ENCODE measurements at regions not wholly inside any gene's neighbourhood (a gene's known extent, or its start where the extent isn't known, plus 50 kb on each side); places are given as distances from the start of the nearest gene placed in this dataset.
"Not testable (repeated sequence)": the region's sequence is repeated elsewhere in the genome, so short reads cannot be mapped to it uniquely, and the experiment has no call there.

DNA sequence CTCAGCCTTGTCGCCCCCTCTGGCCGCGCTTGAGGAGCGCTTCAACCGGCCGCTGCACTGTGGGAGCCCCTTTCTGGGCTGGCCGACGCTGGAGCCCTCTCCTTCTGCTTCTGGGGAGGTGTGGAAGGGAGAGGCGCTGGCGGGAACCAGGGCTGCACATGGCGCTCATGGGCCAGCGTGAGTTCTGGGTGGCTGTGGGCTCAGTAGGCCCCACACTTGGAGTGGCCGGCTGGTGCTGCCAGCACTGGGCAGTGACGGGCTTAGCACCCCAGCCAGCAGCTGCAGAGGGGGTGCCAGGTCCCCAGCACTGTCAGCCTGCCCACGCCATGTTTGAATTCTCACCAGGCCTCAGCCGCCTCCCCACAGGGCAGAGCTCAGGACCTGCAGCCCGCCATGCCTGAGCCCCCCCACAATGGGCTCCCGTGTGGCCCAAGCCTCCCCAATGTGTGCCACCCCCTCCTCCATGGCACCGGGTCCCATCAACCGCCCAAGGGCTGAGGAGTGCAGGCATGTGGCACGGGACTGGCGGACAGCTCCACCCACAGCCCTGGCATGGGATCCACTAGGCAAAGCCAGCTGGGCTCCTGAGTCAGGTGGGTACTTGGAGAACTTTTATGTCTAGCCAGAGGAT lies 615.2 kb downstream of the TRIML1 start:
- no peak for DNase-seq

DNA sequence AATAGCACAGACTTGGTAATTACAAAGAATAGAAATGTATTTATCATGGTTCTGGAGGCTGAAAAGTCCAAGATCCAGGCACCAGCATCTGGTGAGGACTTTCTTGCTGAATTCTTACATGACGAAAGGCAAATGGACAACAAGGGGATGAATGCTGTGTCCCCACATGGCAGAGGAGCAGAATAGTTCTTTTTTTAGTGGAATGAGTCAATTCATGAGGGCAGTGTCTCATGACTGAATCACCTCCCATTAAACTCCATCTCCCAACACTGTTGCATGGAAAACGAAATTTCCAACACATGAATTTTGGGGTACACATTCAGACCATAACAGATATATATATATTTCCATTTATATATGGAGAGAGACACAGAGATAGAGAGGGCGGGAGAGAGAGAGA lies 628.3 kb downstream of the TRIML1 start:
- DNase-seq = no peak

GRCh38 chr4:188778905-188779304 lies 639.7 kb downstream of the TRIML1 start:
- DNase-seq = no peak

GRCh38 chr4:188779581-188779980 lies 640.3 kb downstream of the TRIML1 start:
- no peak for DNase-seq

- no peak for DNase-seq
These were observed 640.8 kb downstream of the TRIML1 start for GRCh38 chr4:188780028-188780427.

GRCh38 chr4:188780686-188781085 lies 641.4 kb downstream of the TRIML1 start:
- no peak for DNase-seq

DNA sequence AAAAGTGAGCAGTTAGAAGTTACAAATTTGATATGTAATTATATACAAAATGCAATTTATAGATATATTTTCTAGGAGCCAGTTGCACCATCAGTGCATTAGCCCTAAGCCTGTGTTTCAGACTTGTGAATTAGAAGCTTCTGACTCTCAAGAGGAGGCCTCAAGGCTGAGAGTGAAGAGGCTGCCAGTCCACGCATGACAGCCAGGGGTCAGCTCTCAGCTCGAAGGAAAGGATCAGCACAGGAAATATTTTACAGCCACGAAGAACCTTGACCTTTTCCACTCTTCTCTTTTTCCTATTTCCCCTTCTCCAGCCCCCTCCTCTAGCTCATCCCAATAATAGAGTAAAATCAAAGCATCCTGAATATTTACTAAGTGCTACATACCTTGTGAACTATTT lies 642.4 kb downstream of the TRIML1 start:
- DNase-seq = no peak

DNA sequence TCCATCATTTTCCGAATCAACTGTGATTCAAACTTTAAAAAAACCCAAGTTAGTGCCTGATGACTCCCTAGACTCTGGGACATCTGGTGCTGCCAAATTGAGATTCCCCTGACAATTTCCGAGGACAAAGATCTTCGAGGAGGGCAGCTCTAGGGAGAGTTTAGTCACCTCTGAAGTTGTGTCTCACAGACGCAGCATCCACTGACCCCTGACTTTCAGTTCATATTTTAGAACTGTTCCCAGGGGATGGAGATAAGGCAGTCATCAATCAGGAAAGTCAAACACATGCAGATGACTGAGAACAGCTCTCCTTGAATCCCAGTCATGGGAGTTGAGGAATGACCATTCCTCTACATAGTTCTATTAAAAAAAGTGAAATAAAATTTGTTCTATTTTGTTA lies 643.9 kb downstream of the TRIML1 start:
- DNase-seq = no peak

- DNase-seq = no peak
These were observed 644.4 kb downstream of the TRIML1 start for GRCh38 chr4:188783606-188784160.

DNA sequence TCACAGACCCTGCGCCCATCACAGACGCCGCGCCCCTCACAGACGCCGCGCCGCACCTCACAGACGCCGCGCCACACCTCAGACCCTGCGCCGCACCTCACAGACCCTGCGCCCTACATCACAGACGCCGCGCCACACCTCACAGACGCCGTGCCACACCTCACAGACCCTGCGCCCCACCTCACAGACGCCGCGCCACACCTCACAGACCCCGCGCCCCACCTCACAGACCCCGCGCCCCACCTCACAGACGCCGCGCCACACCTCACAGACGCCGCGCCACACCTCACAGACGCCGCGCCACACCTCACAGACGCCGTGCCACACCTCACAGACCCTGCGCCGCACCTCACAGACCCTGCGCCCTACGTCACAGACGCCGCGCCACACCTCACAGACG lies 657.4 kb downstream of the TRIML1 start:
- DNase-seq = not testable (repeated sequence)

DNA sequence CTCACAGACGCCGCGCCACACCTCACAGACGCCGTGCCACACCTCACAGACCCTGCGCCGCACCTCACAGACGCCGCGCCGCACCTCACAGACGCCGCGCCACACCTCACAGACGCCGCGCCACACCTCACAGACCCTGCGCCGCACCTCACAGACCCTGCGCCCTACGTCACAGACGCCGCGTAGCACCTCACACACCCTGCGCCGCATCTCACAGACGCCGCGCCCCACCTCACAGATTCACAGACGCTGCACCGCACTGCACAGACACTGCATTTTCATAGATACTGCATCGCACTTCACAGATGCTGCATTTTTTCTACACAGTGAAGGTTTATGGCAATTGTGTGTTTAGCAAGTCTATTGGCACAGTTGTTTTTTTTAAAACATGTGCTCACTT lies 657.8 kb downstream of the TRIML1 start:
- not testable (repeated sequence) for DNase-seq

GRCh38 chr4:188804861-188805260 lies 665.6 kb downstream of the TRIML1 start:
- no peak for DNase-seq

DNA sequence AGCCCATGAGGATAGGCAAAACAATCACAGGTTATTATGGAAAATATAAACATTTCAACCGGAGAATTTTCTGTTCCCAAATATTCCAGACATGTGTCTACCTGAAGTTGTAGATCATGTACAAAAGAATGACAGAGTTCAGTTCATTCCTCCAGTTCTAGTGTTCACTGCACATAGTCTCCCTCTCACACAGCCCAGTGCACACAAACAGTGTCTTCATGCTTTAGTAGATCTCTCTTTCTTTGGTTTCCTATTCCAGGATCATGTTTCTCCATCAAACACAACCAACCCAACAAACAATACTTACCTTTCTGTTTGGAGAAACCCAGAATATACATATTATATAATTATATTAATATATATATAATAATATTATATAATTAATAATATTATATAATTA lies 671.9 kb downstream of the TRIML1 start:
- no peak for DNase-seq

- DNase-seq = no peak
These were observed 673.4 kb downstream of the TRIML1 start for GRCh38 chr4:188812644-188813043.

- no peak for DNase-seq
These were observed 679.1 kb downstream of the TRIML1 start for GRCh38 chr4:188818300-188818699.

DNA sequence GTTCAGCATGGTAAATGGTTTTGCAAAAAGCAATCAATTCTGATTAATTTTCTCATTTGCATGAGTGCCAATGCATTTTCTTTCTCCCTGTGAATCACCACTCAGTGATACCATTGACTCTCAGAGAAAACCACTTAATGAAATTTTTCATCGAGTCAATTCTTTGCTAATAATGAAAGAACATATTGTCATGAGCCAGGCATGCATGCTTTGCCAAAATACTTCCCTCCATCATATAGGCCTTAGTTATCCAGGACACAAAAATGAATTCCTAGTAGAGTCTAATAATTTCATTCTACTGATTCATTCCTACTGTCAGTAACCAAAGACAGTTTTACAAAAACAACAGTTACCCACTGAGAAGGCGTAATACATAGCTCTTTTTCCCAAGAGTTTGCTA lies 680.0 kb downstream of the TRIML1 start:
- DNase-seq = no peak

DNA sequence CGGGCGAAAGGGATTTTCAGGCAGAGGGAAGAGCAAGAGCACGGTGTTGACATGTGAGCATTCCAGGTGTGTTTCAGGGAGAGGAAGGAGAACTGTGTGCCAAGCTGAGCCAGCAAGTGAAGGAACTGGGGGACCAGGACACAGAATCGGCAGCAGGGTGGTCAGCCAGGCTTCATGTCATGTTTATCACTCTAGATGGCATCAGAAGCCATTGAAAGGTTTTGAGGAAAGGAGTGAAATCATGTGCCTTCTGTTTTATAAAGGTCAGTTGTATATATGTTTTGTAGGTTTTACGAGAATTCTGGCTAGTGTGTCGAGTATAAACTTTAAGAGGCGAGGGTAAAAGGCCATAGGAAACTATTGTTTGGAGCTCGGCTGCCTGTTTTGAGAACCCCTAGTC lies 682.3 kb downstream of the TRIML1 start:
- no peak for DNase-seq

DNA sequence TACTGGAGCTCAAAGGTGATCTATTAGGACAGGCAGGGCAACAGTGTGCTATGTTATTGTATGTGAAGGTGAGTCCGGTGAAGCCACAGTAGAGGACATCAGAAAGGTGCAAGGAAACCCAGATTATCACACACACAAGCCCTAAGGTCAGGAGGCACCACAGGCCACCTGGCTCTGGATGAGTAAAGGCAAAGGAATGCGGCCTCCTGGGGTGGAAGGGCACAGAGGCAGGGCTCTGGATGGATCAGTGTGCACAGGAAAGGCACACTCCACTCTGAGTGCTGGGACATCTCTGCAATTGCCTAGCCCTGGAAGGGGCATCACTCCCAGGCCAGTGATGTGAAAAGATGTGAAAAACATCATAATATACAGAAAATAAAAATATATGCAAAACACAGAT lies 683.5 kb downstream of the TRIML1 start:
- DNase-seq = peak; percentile 16

DNA sequence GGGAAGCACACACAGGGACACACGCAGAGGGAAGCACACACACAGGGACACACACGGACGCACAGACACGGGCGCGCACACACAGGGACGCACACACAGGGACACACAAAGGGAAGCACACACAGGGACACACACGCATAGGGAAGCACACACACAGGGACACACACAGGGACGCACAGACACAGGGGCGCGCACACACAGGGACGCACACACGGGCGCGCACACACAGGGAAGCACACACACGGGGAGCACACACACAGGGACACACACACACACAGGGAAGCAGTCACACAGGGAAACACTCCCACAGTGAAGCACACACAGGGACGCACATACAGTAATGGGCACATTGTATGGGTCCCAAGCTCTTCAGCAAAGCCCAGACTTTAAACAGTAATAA lies 685.3 kb downstream of the TRIML1 start:
- DNase-seq = no peak

DNA sequence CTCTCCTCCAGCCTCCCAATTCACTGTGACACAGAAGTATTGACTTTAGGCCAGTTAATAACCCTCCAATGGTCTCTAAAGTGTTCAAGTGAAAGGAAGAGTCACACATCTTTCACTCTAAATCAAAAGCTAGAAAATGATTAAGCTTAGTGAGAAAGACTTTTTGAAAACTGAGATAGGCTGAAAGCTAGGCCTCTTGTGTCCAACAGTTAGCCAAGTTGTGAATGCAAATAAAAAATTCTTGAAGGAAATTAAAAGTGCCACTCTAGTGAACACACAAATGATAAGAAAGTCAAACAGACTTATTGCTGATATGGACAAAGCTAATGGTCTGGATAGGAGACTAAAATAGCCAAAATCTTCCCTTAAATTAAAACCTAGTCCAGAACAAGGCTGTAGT lies 687.2 kb downstream of the TRIML1 start:
- DNase-seq = no peak

DNA sequence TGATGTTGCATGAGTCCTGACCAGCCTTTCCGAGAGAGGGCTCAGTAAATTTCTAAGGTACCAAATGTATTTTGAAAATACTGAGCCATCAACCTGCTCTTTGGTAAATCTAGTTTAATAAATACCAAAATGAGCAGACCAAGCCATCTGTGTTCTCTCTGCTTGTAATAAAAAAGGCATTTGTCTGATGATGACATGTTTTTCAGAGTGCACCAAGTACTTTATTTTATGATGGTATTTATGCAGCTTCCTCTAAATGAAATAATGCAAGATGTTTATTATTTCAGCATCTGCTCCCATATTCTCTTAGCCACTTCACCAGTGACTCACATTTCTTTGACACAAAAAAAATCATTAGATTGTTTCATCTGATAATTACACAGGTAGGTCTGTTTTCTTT lies 700.5 kb downstream of the TRIML1 start:
- DNase-seq = no peak

DNA sequence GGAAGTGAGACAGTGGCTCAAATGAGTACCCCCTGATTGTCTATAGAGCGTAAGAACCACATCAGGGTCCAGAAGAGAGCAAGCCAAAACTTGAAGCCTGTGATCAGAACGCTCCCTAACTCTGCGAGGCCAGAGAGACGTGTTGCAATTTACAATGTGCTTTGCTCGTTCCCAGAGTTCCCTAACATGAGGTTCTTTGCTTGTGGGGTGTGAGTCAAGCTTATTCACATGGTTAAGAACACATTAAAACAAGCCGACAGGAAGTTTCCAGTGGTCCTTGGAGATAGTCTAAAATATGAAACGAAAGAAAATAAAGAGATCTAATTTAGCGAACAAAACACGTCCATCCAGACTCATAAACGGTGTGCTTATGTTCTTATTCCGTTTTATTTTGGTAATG lies 702.3 kb downstream of the TRIML1 start:
- no peak for DNase-seq

- DNase-seq = no peak
These were observed 715.2 kb downstream of the TRIML1 start for GRCh38 chr4:188854436-188854835.

DNA sequence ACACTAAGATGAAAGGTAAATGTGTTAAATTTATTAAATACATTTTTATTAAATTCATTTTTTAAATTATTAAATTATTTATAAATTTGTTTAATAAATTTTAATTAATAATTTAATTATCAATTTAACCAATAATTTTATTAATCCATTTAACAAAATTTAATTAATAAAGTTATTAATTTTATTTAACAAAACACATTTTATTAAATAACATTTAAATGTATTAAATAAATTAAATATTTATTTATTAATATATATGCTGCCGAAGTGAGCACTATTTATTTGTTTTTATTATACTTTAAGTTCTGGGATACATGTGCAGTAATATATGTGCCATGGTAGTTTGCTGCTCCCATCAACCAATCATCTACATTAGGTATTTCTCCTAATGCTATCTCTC lies 719.5 kb downstream of the TRIML1 start:
- DNase-seq = no peak

DNA sequence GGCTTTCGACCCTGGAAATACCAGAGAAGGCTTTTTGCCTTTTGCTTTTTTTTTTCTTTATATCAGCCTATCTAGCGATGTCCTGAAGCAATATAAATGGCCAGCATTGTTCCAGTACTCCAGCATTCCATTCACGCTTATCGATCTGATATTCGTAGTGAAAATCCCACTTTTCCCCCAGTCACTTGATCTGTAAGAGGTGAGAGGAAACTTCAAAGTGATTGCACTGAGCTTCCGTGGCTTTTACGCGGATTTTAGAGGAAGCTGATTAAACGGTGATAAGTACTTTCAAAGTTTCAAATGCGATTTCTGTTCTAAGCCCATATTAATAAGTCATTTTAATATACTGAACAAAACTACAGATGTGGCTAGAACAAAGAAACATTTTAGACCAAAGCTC lies 725.5 kb downstream of the TRIML1 start:
- DNase-seq = no peak

All from CD4-positive, alpha-beta T cell treated with Interleukin-15 for 1 hour (primary cell).